GM19025 (cell line): ENCODE measurements at regions not wholly inside any gene's neighbourhood (a gene's known extent, or its start where the extent isn't known, plus 50 kb on each side); places are given as distances from the start of the nearest gene placed in this dataset.

Experiments used
- ATAC-seq: cut with Tn5 transposase; IDR thresholded peaks from one replicate; pipeline ENCODE4 v1.9.1; 2021; ENCODE audit warnings: mild to moderate bottlenecking, low read depth, moderate library complexity; ENCODE audit not compliant: unreplicated experiment

GRCh38 chr5:154107010-154107409, 68.2 kb downstream of the MFAP3 start:
- ATAC-seq, result no peak

GRCh38 chr5:154107756-154108155, 69.0 kb downstream of the MFAP3 start:
- no peak for ATAC-seq

DNA sequence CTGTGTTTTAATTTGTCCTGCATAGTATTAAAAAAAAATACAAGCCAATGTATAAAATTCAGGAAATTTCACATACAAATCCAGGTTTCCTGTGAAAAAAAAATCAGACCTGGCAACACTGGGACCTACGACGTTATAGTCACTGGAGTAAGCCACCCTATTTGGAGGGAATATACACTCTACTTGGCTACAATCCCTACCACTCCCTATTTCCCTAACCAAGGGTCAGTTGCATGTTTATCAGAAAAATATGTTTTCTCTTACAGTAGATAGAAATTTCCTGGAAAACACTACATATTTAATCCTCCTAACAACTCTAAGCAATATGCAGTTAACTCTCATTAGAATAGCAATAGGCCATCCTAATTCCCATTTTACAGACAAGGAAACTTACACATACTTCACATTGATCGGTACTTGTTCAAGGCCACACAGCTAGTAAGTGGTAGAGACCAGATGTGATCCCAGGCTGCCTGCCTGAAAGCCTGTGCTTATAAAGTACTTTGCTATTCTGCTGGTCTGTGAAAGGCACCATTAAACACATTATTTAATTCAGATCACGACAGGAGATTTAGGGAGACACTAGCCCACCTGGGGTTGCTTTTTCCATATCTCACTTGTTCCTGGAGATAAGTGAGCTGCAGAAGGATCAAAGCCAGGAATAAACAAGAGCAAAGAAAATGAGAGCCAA, 70.8 kb downstream of the MFAP3 start:
- ATAC-seq, result no peak

- no peak for ATAC-seq
These were observed 71.3 kb downstream of the MFAP3 start for GRCh38 chr5:154110107-154110453.

DNA sequence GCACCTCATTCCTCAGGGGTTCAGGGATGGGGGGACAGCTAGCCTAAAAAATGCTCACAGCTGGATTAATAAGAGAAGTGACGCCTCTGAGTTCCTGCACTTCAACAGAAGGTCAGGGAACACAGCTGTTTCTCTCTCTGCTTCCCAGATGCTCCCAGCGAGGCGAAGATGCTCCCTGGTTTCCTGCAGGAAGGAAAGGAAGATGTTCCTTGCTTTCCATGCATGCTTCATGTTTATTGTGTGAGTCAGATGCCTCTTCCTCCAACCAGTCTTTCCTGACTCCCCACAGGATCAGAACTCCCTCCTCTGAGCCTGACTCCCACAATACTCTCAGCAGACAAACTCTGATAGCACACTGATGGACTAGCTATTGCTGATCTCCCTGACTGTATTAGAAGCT, 71.9 kb downstream of the MFAP3 start:
- no peak for ATAC-seq

DNA sequence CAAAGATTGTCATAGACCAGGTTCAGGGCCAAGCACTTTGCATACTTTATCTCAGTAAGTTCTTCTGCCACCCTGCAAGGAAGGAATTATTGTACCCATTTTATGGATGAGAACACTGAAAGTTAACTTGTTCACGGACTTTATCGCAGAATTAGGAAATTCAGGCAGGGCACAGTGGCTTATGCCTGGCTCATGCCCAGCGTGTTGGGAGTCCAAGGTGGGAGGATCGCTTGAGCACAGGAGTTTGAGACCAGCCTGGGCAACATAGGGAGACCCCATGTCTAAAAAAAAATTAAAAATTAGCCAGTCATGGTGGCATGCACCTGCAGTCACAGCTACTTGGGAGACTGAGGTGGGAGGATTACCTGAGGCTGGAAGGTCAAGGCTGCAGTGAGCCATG, 72.4 kb downstream of the MFAP3 start:
- no peak for ATAC-seq

GRCh38 chr5:154112255-154112654, 73.5 kb downstream of the MFAP3 start:
- ATAC-seq, result peak; percentile 47

- ATAC-seq, result no peak
These were observed 75.2 kb upstream of the GALNT10 start for GRCh38 chr5:154115291-154115690.

GRCh38 chr5:154117050-154117449, 73.5 kb upstream of the GALNT10 start:
- ATAC-seq, result no peak

- no peak for ATAC-seq
These were observed 72.6 kb upstream of the GALNT10 start for GRCh38 chr5:154117930-154118329.

DNA sequence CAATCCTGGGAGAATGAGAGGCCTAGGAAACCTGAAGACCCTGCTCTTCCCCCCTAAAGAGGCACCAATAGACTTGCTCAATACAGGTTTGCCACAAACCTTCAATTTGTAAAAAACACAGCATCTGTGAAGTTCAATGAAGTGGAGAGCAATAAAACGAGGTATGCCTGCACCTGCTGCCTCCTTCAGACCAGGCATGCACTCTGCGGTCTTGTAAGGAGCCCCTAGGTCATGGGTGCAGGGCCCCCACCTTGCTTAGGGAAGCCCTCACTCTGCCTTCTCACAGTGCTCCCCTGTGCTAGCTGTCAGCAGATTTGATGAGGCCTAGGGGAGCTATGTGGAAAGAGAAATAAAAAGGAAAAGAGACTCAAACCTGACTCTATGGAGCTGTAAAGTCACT, 72.1 kb upstream of the GALNT10 start:
- no peak for ATAC-seq

- no peak for ATAC-seq
These were observed 71.6 kb upstream of the GALNT10 start for GRCh38 chr5:154118893-154119336.

DNA sequence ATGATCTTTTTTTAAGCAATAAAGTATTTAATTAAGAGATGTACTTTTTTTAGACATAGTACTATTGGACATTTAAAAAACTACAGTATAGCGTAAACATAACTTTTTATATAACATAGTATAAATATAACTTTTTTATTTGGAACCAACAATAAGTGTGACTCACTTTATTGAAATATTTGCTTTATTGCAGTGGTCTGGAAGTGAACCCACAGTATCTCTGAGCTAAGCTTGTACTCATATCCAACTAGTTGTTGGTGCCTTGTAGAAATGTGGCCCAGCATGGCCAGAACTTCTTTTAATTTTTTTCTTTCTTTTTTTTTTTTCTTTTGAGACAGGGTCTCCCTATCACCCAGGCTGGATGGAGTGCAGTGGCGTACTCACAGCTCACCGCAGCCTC, 61.5 kb upstream of the GALNT10 start:
- ATAC-seq, result no peak

- no peak for ATAC-seq
These were observed 60.6 kb upstream of the GALNT10 start for GRCh38 chr5:154129921-154130320.

DNA sequence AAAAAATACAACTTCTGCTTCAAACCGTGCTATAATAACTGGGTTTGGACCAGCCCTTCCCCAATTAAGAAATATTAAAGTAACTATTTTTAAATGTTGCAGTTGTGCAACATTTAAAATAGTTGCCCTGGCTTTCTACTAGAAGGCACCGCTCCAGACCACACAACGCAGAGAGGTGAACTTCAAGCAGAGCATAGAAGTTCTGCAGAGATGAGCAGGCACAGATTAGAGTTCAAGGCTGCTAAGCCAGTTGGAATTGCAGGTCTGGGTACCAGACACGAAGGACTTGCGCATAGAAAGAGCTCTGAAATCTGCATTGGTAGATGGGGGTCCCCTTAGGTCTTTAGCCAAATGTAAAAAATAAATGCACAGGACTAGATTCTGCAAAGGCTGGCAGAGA, 58.7 kb upstream of the GALNT10 start:
- ATAC-seq, result no peak

- no peak for ATAC-seq
These were observed 57.7 kb upstream of the GALNT10 start for GRCh38 chr5:154132718-154133307.

GRCh38 chr5:154133591-154133990, 56.9 kb upstream of the GALNT10 start:
- ATAC-seq, result no peak

- no peak for ATAC-seq
These were observed 56.0 kb upstream of the GALNT10 start for GRCh38 chr5:154134499-154134898.

DNA sequence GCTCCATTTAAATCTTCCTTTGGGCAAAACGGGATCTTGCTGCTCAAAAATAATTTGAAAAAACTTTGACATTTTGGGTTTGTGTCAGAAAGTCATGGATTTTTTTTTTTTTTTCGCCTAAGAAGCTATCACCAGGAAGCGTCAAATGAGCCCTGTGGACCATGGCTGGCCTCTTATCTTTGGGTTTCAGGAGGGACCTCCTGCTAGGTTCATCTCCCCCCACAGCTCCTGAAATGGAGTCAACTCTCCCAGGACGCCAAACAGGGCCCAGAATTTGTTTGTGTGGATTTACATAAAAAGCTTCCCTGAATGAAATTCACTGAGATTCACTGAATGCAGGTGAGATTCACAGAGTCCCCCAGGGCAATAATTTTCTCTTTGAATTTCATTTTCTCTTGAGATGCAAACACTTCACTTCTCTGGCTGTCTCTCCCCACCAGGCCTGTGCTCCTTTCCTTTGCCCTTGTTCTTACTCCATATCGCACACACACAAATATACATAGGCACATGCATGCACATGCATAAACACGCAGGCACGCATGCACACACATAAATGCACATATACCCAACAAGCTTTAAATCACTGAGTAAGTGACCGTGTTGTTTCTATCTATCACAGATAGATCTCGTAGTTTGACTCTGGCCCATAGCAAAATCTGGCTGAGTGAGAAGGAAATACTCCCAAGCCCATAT, 55.3 kb upstream of the GALNT10 start:
- ATAC-seq, result no peak

GRCh38 chr5:154136141-154136540, 54.4 kb upstream of the GALNT10 start:
- ATAC-seq, result no peak

DNA sequence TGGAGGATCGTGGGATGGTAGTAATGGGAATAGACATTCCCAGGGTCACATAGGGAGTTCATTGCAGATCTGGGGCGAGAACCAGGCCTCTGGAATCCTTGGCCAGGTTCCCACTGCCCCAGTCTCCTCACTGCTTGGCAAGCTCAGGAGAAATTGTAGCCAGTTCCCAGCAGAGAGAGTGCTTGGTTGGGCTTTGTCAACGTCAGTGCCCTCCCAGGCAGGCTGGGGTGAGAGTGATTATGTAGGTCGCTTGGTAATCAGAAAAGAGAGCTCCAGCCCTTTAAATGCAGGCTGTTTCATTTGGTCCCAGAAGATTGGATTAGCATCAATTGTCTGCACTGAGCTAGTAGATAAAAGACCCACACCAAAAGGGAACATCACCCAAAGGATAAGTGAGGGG, 51.8 kb upstream of the GALNT10 start:
- no peak for ATAC-seq

- ATAC-seq, result no peak
These were observed 50.2 kb upstream of the GALNT10 start for GRCh38 chr5:154140381-154140780.
